ENCODE measurements at regions not wholly inside any gene's neighbourhood (a gene's known extent, or its start where the extent isn't known, plus 50 kb on each side); places are given as distances from the start of the nearest gene placed in this dataset.
"Not testable (repeated sequence)": the region's sequence is repeated elsewhere in the genome, so short reads cannot be mapped to it uniquely, and the experiment has no call there.

DNA sequence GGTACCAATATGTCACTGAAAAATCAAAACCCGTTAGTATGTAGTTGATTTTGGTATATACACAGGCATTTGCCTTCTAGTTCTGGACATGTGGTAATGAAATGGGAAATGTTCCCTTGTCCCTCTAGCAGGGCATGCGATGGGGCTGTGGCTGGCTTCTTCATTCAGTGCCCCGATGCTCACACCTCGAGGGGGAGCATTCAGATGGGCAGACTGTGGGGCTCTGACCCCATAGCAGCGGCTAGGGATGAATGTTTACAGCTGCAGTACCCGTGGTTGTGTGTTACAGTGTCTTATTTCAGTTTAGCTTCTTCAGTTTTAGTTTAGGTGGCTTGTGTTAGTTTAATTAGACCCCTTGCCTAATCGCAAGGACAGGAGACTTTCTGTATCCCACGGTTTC is 1741.0 kb upstream of the PCDH10 start:
- no peak for DNase-seq

DNA sequence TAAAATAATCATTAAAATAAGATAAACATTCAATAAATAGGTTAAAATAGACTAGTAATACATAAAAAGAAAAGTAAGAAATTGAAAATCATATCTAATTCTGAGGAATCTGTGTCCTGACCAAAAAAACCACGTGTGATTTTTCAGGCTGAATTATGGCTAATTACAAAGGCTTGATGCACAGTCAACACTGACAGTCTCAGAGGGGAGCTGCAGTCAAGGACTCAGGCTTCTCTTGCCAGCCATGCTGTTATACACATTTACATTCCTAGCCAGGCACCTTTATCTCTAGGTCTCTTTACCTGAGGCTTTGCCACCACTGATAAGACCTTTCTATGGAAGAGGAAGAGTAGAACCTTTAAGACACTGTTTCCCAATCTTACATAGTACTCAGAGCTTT is 1737.7 kb upstream of the PCDH10 start:
- no peak for DNase-seq

DNA sequence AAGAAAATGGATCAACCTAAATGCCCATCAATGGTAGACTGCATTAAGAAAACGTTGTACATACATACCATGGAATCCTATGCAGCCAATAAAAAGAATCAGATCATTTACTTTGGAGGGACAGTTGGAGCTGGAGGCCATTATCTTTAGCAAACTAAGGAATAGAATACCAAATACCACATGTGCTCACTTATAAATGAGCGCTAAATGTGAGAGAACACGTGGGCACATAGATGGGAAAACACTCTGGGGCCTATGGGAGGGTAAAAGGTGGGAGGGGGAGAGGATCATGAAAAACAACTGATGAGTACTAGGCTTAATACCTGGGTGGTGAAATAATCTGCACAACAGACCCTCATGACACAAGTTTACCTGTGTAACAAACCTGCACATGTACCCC is 1729.9 kb upstream of the PCDH10 start:
- DNase-seq = no peak

DNA sequence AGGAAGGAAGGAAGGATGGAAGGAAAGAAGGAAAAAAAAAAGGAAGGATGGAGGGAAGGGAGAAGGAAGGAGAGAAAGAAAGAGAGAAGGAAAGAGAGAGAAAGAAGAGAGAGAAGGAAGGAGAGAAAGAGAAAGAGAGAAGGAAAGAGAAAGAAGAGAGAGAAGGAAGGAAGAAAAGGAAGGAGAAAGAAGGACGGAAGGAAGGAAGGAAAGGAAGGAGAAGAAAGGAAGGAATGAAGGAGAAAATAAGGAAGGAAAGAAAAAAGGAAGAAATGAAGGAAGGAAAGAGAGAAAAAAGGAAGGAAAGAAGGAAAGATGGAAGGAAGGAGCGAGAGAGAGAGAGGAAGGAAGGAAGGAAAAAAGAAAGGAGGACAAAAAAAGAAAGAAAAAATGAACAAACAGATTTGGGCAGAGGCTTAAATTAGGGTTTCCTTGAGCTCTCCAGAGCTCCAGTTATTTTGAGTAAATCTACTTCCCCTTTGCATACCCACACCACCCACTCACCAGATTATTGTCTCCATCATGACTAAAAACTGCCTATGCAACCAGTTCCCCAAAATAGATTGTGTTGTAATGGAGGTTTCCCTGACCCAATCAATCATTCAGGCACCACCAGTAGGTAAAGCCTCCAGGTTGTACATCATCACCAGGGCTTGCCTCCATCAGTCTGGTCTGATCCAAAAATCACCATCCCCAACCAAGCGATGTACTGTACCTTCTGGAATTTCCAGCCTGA is 1722.9 kb upstream of the PCDH10 start:
- no peak for DNase-seq

DNA sequence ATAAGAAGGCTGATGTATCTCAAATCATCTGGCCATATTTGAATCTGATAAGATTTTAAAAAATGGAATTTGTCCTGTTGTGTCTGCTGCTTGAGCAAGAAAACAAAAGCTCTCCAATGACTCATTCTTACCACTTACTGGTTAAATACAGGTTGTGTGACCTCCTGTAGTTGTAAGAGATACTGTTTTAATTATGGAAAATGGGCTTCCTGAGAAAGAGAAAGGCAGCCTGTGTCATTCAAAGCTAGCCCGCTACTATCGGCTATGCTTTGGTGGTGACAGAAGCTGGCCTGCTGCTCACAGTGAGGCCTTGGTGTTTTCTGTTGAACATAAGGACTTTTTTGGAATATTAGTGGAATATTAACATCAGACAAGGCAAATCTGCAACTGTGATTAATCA is 1722.1 kb upstream of the PCDH10 start:
- DNase-seq = no peak

DNA sequence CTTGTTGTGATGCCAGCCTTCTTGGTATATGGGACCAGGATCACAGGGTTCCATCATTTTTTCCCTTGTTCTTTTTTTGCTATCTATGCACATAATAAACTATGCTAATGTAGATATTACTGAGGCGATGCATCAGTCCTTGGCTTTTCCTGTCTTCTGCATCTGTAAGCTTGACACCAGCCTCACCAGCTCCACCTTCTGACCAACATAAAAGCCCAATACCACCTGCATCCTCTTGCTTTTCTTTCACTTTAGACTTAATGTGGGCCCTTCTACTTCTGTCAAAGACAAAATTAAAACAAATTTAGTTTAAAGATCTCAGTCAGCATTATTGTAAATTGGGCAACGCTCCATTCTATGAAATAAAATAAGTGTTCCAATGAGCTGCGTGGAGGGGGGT is 1718.8 kb upstream of the PCDH10 start:
- no peak for DNase-seq

GRCh38 chr4:131441004-131441688 is 1707.9 kb upstream of the PCDH10 start:
- DNase-seq = no peak

DNA sequence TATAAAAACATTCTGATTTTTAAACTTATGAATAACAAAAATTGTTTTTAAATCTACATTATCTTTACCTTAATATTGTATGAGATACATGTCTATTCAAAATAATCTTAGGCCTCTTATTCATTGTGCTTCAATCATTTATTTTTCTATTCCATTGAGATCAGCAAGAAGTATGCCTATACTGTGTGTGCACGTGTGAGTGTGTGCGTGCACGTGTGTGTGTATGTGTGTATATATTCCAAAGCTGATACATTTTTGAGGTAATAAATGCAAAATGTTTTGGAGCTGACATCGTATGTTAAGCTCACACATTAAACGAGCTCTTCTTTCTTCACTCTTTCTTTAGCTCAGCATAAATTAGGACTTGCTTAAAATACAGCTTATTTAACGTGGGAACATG is 1701.2 kb upstream of the PCDH10 start:
- no peak for DNase-seq

DNA sequence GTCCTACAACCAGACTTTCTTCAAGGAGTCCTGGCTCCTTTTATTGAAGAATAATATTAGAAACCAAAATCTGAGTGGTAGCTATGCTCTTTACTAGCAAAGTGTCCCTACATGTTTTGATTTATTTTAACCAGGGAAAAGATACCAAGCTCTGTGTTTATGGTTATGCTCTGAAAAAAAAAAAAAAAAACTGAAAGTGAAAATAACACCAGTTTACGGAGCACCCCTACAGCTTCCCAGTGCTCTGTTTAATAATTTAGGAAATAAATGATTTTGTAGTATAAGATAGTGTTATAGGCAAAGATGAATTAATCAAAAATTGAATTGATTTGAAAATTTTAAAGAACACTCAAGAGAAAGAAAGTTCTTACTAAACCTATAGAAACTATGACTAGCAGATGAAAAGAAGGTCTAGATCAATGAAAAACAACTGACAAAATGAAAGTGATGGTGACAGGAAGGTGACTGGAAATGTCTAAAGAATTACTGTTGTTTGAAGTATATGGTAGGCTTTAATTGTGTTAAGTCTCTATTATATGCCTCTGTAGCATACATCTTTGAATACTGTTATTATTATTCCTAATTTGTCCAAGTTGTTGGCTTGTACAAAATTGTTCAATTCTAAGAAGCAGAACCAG is 1698.4 kb upstream of the PCDH10 start:
- DNase-seq = no peak

DNA sequence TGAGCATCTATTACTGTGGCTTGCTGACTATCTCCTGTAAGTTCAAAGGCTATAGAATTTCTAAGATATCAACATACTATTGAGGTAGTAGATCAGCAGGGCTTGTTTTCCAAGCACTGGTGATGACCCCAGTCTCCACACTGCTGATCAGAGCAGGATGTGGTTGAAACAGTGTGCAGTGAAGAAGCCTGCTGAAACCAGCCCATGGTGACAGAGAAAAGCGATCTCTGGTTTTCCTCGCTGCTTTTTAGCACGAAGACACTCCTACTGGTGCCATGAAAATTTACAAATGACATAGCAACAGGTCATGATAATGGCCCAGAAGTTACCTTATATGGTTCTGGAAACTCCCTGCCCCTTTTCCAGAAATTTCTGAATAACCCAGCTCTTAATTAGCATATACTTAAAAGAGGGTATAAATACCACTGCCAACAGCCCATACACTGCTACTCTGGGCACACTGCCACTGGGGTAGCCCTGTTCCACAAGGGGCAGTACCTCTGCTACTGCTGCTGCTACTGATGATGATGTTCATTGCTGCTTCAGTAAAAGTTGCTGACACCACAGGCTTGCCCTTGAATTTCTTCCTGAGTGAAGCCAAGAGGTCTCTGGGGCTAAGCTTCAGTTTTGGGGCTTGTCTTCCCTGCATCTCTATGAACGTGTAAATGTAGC is 1689.5 kb upstream of the PCDH10 start:
- DNase-seq = peak; percentile 60

DNA sequence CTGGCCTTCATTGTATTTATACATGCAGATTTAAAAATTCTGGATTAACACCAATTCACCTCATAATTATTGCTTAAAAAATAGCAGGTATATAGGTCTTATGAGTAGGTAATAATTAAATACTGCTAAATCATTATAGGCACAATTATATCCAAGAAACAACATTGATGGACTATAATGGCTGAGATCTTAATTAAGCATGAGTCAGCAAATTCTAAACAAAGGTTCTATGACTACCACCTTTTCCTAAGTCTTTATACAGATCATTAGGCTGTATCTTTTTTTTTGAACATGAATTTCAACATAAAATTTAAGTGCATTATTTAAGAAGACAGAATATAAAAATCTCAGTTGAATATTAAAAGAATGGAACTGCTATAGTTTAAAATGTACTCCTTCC is 1678.7 kb upstream of the PCDH10 start:
- DNase-seq = no peak

GRCh38 chr4:131488772-131489171 is 1660.3 kb upstream of the PCDH10 start:
- DNase-seq = no peak

GRCh38 chr4:131496211-131496610 is 1652.9 kb upstream of the PCDH10 start:
- DNase-seq = not testable (repeated sequence)

DNA sequence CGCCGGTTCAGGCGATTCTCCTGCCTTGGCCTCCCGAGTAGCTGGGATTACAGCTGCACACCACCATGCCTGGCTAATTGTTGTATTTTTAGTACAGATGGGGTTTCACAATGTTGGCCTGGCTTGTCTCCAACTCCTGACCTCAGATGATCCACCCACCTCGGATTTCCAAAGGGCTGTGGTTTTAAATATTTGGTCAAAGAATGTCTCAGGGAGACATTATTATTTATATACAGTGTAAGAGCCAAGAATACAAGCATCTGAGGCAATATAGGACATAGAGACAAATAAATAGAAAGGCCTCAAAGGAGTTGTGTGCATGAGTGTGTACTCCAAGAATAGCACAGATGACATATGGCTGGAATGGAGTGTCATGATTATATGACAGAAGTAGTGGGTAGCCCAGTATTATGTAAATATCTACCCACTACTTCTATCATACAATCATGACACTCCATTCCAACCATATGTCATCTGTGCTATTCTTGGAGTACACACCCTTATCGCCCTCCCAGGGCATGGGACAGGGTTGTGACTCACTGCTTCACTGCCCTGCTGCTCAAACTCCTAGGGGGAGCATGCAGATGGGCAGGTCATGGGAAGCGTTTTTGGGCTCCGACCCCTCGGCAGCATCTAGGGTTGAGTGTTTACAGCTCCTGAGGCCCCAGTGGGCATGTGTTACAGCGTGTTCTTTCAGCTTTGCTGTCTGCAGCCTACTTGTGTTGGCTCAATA is 1649.8 kb upstream of the PCDH10 start:
- peak; percentile 51 for DNase-seq

- DNase-seq = no peak
These were observed 1639.6 kb upstream of the PCDH10 start for GRCh38 chr4:131509521-131509920.

- DNase-seq = no peak
These were observed 1622.4 kb upstream of the PCDH10 start for GRCh38 chr4:131526686-131527085.

DNA sequence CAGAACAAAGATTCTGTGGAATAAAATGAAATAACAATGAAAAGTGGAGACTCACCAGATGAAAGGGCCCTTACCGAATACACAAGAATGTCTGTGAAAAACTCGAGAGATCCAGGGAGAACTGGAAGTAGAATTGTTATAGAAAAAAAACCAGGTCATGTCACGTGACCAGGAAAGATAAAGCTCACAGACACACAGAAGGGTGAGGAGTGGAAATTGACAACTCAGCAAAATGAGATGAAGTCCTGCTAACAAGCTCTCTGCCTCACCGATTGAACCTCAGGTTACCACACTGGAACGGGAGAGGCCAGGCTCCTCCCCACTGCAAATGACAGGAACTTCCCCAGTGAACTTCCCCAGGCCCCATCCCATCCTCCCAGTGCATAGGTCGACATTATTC is 1618.0 kb upstream of the PCDH10 start:
- DNase-seq = no peak

DNA sequence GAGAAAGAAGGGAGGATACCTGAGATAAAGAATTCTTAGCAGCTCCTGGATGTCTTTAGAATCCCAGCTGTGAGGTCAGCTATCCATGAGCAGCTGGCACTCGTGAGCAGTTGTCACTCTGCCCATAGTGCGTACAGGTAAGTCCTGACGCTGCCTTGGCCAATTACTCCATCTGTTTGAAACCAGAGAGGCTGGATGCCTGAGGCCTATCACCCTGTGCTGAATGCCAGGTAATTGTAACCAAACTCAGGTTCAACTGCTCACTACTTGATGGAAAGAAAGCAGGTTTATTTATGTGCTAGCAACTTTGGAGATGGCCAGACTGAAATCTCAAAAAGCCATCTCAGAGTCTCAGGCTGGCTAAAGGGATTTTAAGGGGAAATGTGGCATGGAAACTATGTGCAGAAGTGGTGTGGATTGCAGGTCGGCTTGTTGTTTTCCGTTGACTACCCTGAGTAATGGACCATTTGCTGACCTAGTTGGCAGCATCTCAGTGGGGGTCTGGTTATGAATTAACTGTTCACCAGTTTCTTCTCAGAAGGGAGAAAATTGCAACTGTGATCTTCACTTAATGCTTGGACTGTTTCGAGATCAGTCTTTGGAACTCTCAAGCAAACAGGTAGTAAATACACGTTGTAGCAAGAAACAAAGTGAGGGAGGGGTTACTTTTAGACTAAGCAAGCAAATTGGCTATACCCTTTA is 1614.0 kb upstream of the PCDH10 start:
- DNase-seq = no peak

- DNase-seq = no peak
These were observed 1608.8 kb upstream of the PCDH10 start for GRCh38 chr4:131540256-131540655.

GRCh38 chr4:131547506-131547981 is 1601.5 kb upstream of the PCDH10 start:
- DNase-seq = no peak

DNA sequence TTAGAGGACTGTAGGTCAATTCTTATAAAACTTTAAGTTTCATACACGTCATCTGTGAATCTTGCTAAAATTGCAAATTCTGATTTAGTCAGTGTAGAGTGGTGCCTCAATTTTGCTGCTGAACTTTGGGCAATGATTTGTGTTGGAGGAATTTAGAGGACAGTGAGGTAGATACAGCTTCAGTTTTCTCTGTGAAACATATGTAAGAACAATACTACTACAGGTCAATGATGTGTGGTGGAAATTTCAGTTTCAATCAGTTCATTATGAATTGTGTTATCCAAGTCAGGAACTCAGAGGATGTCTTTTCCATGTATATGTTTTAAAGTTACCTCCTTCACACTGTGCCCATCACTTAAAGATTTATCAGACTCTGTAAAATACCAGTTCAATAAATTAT is 1597.8 kb upstream of the PCDH10 start:
- DNase-seq = no peak

- no peak for DNase-seq
These were observed 1583.1 kb upstream of the PCDH10 start for GRCh38 chr4:131566026-131566425.

Measured in NCI-H1694 treated with DMSO at 0.1 percent for 48 hours (cell line).